Fibroblast of the aortic adventitia (primary cell): ENCODE measurements at regions not wholly inside any gene's neighbourhood (a gene's known extent, or its start where the extent isn't known, plus 50 kb on each side); places are given as distances from the start of the nearest gene placed in this dataset.
"Not testable (repeated sequence)": the region's sequence is repeated elsewhere in the genome, so short reads cannot be mapped to it uniquely, and the experiment has no call there.

ENCODE experiments used
- DNase-seq: peaks from one replicate; pipeline ENCODE4 v3.0.0-alpha.2; 2010; ENCODE audit warnings: low read depth
- H3K4me3 ChIP-seq: 2 replicates; pipeline ENCODE4 v1.5.1; 2011; ENCODE audit warnings: low read depth, mild to moderate bottlenecking, control low read depth, low read length, moderate library complexity
- CTCF ChIP-seq: IDR thresholded peaks from 2 replicates; pipeline ENCODE4 v1.5.1; 2011; ENCODE audit warnings: mild to moderate bottlenecking, low read length, control low read depth, inconsistent platforms; ENCODE audit not compliant: insufficient read depth

DNA sequence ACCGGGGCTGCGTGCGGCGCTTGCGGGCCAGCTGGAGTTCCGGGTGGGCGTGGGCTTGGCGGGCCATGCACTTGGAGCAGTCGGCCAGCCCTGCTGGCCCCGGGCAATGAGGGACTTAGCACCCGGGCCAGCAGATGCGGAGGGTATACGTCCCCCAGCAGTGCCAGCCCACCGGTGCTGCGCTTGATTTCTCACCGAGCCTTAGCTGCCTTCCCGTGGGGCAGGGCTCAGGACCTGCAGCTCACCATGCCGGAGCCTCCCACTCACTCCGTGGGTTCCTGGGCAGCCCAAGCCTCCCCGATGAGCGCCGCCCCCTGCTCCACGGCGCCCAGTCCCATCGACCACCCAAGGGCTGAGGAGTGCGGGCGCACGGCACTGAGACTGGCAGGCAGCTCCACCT lies 51.4 kb upstream of the INPP4B start:
- H3K4me3 ChIP-seq = not testable (repeated sequence)

DNA sequence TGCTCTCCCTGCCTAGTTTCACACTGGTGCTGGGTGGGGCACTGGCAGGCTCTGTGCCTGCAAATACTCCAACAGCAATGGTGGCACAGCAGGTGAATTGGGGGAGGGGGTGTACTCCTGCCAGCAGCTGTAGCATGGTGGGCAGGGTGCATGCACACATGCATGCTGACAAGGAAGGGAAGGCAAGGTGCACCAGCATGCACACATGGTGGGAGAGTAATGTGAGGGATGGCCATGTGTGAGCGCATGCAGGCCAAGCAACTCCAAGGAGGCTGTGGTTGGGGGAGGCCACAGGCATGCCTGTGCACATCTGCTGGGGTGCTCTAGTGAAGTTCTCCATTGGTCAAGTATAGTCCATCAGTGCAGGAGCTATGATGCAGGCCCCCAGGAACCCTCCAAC lies 54.5 kb upstream of the INPP4B start:
- no peak for TF ChIP-seq CTCF
- no peak overlapping the region for H3K4me3 ChIP-seq

More for the DNA sequence above, 51.4 kb upstream of the INPP4B start:
- not testable (repeated sequence) for DNase-seq

GRCh38 chr4:142901166-142901662 lies 55.1 kb upstream of the INPP4B start:
- TF ChIP-seq CTCF = no peak
- no peak overlapping the region for H3K4me3 ChIP-seq
- peak; percentile 2 for DNase-seq

More for the DNA sequence above, 54.5 kb upstream of the INPP4B start:
- no peak for DNase-seq

- H3K4me3 ChIP-seq, DNase-seq: not testable (repeated sequence)
Measured at GRCh38 chr4:142903617-142904016, 57.5 kb upstream of the INPP4B start.

DNA sequence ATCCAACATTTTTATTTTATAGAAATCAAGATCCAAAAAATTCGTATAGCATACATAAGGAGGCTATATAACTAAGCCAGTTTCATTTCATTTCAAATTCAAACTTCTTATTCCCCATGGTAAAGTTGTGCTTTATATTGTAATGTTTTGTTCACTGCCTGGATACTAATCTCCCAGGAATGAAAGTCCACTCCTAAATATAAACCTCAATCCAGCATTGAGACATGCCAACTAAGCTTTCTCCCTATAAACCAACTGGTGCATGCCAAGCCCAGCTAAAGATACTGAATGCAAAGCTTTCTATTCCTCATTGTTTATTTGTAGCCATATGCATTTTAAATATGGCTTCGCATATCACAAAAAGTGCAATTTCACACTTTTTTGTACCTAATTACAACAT lies 63.8 kb upstream of the INPP4B start:
- DNase-seq = no peak
- no peak for TF ChIP-seq CTCF
- H3K4me3 ChIP-seq = no peak overlapping the region

- DNase-seq = no peak
- H3K4me3 ChIP-seq = no peak overlapping the region
- no peak for TF ChIP-seq CTCF
Measured at GRCh38 chr4:142913034-142913433, 66.9 kb upstream of the INPP4B start.

DNA sequence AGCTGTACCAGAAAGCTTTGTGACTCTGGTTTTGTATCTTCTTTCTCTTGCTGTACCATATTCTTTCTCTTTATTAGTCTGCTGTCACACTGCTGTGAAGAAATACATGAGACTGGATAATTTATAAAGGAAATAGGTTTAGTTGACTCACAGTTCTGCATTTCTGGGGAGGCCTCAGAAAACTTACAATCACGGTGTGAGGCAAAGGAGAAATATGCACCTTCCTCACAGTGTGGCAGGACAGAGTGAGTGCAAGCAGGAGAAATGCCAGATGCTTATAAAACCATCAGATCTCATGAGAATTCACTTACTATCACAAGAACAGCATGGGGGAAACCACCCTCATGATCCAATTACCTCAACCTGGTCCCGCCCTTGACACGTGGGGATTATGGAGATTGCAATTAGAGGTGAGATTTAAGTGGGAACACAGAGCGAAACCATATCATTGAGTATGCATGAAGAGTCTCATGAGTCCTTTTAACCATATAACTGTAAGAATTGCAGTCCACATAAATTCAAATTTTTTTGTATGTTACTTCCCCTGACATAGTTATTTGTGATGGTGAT lies 67.4 kb upstream of the INPP4B start:
- no peak for DNase-seq
- no peak for TF ChIP-seq CTCF
- H3K4me3 ChIP-seq = no peak overlapping the region

DNA sequence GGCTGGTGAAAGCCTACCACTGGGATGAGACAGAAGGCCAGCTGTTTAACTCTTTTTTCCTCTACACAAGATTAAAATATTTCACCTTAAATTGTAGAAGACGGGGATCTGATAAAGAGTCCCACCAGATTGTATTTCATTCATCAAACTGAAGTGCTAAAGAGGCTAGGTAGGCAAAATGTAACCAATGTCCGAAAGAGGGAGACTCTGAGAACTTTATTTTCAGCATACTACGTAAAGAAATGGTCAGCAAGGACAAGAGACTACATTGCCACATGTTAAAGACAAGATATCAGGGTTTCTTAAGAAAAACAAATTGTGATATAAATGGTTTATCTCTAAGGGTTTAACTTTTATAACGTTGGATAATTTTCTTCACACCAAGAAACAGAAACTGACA lies 71.6 kb upstream of the INPP4B start:
- no peak overlapping the region for H3K4me3 ChIP-seq
- no peak for TF ChIP-seq CTCF
- DNase-seq = no peak
